NCI-H2029 (cell line): ENCODE measurements at regions not wholly inside any gene's neighbourhood (a gene's known extent, or its start where the extent isn't known, plus 50 kb on each side); places are given as distances from the start of the nearest gene placed in this dataset.
"Not testable (repeated sequence)": the region's sequence is repeated elsewhere in the genome, so short reads cannot be mapped to it uniquely, and the experiment has no call there.

ENCODE experiments used
- DNase-seq: peaks from one replicate; lab custom pipeline; 2025; lab: John Stamatoyannopoulos, UW

GRCh38 chr19:20292520-20292919 lies 125.5 kb downstream of the ZNF486 start:
- not testable (repeated sequence) for DNase-seq

- no peak for DNase-seq
Observed at GRCh38 chr19:20289186-20289585, 122.2 kb downstream of the ZNF486 start.

GRCh38 chr19:20287070-20287469 lies 120.1 kb downstream of the ZNF486 start:
- no peak for DNase-seq

GRCh38 chr19:20285876-20286275 lies 118.9 kb downstream of the ZNF486 start:
- peak; percentile 15 for DNase-seq

- no peak for DNase-seq
Observed at GRCh38 chr19:20279516-20279915, 112.5 kb downstream of the ZNF486 start.

GRCh38 chr19:20278342-20278741 lies 111.3 kb downstream of the ZNF486 start:
- DNase-seq: no peak

- not testable (repeated sequence) for DNase-seq
Observed at GRCh38 chr19:20276732-20277082, 109.7 kb downstream of the ZNF486 start.

- no peak for DNase-seq
Observed at GRCh38 chr19:20276011-20276731, 109.2 kb downstream of the ZNF486 start.

- no peak for DNase-seq
Observed at GRCh38 chr19:20273951-20274570, 107.0 kb downstream of the ZNF486 start.

- DNase-seq: no peak
Observed at GRCh38 chr19:20273376-20273775, 106.4 kb downstream of the ZNF486 start.

- DNase-seq: not testable (repeated sequence)
Observed at GRCh38 chr19:20272627-20273010, 105.6 kb downstream of the ZNF486 start.

- not testable (repeated sequence) for DNase-seq
Observed at GRCh38 chr19:20271927-20272626, 105.1 kb downstream of the ZNF486 start.

- no peak for DNase-seq
Observed at GRCh38 chr19:20271215-20271926, 104.4 kb downstream of the ZNF486 start.

- no peak for DNase-seq
Observed at GRCh38 chr19:20269461-20269860, 102.4 kb downstream of the ZNF486 start.

GRCh38 chr19:20261513-20261912 lies 94.5 kb downstream of the ZNF486 start:
- DNase-seq: not testable (repeated sequence)

- not testable (repeated sequence) for DNase-seq
Observed at GRCh38 chr19:20260738-20261137, 93.7 kb downstream of the ZNF486 start.

- no peak for DNase-seq
Observed at GRCh38 chr19:20259615-20260014, 92.6 kb downstream of the ZNF486 start.

- no peak for DNase-seq
Observed at GRCh38 chr19:20256606-20257005, 89.6 kb downstream of the ZNF486 start.

- DNase-seq: no peak
Observed at GRCh38 chr19:20254121-20254520, 87.1 kb downstream of the ZNF486 start.

GRCh38 chr19:20252613-20253012 lies 85.6 kb downstream of the ZNF486 start:
- no peak for DNase-seq

- no peak for DNase-seq
Observed at GRCh38 chr19:20250627-20251026, 83.6 kb downstream of the ZNF486 start.

GRCh38 chr19:20250121-20250520 lies 83.1 kb downstream of the ZNF486 start:
- DNase-seq: peak; percentile 13
